Liver (tissue), 3 donors: ENCODE measurements at regions not wholly inside any gene's neighbourhood (a gene's known extent, or its start where the extent isn't known, plus 50 kb on each side); places are given as distances from the start of the nearest gene placed in this dataset.

Source experiments
- CTCF ChIP-seq: fragments of 150-350 bp; IDR thresholded peaks from 2 replicates; pipeline ENCODE4 v1.5.1; 2017; ENCODE audit warnings: improper control_type of control experiment, low read depth, low read length; ENCODE audit not compliant: missing input control
- EGR1 ChIP-seq, 2 donors: IDR thresholded peaks; 2 replicates each; pipeline ENCODE4 v1.6.1; 2016 to 2018; ENCODE audit warnings: antibody characterized with exemption in 2 of 2, low read depth in 2 of 2
- ZBTB33 ChIP-seq: IDR thresholded peaks from 2 replicates; pipeline ENCODE4 v1.6.1; 2016; ENCODE audit warnings: antibody characterized with exemption
- TF ChIP-seq, protein P1 (sequence below): IDR thresholded peaks from 2 replicates; pipeline ENCODE4 v1.6.1; 2016; ENCODE audit warnings: antibody characterized with exemption
- donor health status: healthy.
- donor health status: healthy.

DNA sequence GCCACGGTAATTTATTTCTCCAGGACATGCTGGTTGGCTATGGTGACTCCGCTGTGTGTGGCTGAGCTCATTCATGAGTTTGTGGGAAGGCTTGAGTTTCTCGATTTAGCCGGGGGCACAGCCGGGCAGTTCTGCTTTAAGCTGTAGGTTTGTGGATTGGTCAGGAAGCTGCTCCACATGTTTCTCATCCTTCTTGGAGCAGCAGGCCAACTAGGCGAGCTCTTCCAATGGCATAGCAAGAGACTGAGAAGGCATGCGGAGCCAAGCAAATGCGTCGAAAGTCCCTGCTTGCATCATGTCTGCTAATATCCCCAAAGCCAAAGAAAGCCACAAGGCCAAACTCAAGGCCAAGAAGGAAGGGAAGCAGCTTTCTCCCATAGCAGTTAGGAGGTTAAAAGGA, 71.6 kb upstream of the GREM2 start:
- TF ChIP-seq CTCF (no peak), EGR1 (IDR thresholded peaks at IDR 0.05; ENCODE audit: low read depth in 2 of 2) (no peak), ZBTB33 (no peak)
- TF ChIP-seq, protein P1, sequence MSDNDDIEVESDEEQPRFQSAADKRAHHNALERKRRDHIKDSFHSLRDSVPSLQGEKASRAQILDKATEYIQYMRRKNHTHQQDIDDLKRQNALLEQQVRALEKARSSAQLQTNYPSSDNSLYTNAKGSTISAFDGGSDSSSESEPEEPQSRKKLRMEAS: no peak
